DMS53 treated with DMSO at 0.1 percent for 48 hours (cell line): ENCODE measurements at regions not wholly inside any gene's neighbourhood (a gene's known extent, or its start where the extent isn't known, plus 50 kb on each side); places are given as distances from the start of the nearest gene placed in this dataset.
"Not testable (repeated sequence)": the region's sequence is repeated elsewhere in the genome, so short reads cannot be mapped to it uniquely, and the experiment has no call there.

Experiments
- DNase-seq: peaks from one replicate; lab custom pipeline; 2025; ENCODE audit not compliant: unreplicated experiment; lab: John Stamatoyannopoulos, UW

DNA sequence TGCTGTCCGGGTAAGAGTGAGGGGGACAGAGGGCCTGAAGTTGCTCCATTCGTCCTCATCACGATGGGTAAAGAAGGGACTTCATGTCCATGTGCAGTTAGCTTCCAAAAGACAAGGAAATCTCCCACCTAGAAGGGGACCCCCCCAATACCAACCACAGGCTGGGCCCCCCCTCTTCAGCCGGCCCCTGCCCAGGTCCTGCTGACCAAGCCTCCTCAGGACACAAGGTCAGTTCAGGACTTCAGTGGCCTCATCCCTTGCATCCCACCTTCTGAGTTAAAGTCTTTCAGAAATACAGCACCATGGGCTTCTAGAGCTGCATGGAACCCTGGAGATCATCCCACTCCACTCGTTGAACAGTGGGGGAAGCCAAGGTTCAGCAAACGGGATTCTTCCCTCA lies 115.4 kb upstream of the ERG start:
- DNase-seq: no peak

DNA sequence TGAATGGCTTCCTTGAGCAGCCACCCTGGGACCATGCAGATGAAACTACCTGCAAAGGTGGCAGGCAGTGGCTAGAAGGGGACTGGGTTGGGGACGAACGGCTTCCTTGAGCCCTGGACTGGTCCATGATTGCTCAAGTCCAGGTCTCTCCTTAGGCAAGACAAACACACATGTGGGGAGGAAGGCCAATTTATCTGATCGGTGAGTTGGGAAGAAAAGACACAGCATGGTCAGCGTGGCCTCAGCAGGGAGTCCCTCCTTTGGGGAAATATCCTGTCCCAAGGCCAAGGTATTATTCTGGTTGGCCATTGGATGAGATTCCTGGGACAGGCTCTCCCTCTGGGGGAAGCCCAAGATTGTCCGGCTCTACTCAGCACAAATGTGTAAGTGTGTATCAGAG lies 116.3 kb upstream of the ERG start:
- DNase-seq: no peak

DNA sequence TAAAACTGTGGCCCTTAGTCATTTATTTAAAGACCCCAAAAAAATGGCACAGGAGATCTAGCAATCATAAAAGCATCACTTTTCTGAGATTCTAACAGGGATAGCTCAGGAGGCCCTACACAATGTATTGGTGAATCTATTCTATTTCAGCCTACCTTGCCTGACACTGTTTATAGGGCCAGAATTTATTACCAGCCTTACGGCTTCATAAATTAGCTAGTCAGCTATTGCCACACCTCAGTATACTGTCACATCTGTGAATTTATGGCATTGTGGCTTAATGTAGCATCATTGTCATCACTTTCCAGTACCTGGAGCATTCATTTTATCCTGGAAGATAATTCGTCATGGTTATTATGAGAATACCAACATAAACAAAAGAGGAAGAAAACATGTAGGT lies 121.2 kb upstream of the ERG start:
- DNase-seq: no peak

DNA sequence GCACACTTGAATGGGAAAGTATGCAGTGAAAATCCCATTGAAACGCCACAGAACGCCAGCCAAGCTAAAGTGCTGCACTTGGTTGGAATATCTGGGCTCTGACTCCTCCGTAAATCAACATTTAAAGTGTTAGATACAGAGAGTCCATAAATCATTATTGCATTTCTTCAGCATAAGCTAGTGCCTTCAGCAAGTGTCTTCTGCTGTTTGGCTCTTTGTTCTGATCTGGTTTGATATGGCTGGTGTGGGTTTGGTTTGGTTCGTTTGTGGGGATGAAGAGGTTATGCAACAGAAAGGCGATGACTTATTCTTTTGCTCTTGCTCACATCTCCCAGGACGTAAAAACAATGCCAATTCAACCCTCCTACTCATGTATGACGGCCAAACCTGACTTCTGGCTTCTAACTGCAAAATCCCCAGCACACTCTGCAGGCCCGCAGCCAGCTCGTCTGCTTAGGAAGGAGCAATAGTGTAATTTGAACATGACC lies 121.8 kb upstream of the ERG start:
- no peak for DNase-seq

DNA sequence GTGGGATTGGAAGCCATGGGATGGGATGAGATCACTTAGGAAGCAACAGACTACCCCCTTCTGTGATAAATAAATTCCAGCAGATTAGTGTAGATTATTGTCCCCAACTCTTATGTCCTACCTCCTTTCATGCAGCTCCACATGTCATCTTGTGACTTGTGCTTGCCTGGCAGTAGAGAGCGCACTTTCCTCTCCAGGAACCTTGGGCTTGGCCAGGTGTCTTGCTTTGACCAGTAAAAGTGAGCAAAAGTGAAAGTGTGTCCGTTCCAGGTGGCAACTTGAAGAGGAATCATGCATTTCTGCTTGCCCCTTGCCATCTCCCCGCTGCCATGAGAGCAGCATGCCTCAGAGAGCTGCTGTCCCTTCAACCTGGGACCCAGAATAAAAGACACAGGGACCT lies 122.9 kb upstream of the ERG start:
- DNase-seq: no peak

DNA sequence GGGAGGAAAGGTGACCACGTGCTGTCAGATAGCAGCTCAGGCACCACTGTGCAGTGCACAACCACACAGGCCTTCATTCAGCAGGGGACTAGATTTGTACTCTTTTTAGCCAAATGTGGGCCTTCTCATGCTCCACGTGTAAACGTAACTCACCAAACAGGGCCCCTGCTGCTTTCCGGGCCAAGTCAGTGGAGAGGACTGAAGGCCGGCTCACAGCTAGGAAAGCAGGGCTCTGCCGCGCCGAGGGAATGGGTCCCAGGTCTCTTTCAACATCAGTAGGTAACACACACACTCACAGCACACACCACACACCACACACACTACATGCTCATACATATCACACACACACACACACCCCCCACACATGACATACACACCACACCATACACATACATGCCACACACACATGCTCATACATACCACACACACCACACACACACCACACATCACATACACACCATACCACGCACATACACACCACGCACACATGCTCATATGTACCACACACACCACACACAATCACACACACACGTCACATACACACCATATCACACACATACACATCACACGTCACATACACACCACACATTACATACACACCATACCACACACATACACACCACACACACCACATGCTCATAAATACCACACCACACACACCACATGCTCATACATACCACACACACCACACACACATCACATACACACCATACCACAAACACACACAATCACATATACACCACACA lies 124.0 kb upstream of the ERG start:
- no peak for DNase-seq

DNA sequence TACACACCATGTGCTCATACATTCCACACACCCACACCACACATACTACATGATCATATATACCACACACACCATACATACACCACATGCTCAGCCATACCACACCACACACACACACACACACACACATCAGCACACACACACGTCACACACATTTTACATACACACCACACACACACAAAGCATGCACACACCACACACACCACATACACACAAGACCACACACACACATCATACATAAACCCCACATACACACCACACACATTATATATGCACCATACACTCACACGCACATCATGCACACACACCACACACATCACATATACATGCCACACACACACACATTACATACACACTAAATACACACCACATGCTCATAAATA lies 124.5 kb upstream of the ERG start:
- no peak for DNase-seq

DNA sequence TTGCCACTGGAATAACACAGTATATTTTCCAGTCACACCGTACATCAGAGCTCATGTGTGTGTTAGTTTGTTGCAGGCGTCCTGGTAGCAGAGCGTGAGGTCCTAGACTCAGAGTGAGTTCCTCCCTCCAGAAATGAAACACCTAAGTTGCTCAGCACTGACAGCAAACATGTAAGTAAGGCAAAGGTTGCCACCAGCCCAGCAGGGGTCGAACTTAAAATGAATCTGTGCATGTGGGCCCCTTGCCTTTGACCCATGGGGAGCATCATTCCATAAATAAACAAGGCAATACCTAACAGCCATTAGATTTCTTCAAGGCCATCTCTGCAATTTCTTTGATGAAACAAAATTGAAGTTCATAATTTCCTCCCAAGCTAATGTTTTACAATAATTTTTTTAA lies 125.3 kb upstream of the ERG start:
- no peak for DNase-seq

DNA sequence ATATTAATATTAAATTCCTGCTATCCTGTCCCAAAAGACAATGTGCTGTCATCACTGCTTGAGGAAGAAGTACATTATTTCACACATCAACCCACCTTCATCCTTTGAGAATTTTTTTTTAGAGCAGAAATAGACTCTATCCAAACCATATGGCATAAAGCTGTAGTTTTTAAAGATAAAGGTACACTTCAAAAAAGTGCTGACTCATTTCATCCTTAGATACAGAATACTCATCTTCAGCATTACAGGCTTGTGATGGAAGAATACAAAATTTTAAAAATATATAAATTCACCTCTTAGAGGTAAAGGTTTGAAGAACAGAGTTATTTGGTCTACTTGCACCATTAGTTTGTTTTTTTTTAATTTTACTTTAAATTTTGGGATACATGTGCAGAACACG lies 126.7 kb upstream of the ERG start:
- DNase-seq: no peak

DNA sequence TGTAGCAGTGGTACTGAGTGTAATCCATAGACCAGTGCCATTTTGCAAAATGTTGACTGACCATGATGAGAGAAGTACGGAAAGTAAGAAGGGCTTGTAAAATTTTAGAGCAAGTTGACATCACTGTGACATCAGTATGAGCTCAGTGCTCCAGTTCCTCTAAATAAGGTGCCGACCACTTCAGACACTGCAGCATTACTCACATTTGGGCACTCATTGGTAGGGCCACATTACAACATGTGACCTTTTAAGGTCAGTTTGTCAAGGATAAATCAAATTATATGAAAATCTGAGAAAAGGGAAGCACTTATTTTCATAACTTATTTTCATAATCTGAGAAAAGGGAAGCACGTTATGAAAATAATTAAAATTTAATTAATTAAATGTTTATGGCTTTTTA lies 128.0 kb upstream of the ERG start:
- DNase-seq: no peak

DNA sequence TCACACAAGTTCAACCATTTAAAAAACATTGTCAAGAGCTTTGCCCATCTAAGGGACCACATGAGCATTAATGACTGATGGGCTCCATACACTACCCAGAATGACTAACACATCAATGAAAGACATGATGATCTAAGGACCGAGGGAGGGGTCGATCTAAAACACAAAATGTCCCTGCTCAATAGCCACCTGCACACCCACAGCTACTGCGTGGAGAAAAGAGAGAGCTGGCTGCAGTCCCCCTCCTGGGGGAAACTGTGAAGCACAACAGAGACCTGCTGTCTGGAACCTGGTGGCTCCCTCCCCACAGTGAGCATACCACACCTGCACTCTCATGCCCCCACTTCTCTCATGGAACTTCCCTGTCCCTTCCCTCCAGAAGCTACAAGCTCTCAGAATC lies 130.1 kb upstream of the ERG start:
- DNase-seq: no peak

DNA sequence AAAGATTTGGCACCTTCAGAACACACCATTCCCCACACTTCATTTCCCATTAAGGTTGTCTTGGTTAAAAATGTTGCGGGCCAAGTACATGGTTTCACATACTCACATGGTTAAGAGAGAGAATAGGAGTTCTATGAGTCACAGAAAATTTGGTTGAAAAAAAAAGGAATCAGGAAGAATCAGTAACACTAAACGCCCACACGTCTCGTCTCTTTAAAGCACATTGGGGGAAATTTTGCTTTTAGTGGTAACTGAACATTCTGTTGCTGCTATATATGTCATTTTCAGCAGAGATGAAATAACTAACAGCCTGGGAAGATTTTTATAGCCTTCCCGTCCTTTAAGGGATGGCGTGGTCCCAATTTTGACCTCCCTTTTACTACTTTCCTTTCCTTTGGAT lies 132.9 kb upstream of the ERG start:
- DNase-seq: no peak

DNA sequence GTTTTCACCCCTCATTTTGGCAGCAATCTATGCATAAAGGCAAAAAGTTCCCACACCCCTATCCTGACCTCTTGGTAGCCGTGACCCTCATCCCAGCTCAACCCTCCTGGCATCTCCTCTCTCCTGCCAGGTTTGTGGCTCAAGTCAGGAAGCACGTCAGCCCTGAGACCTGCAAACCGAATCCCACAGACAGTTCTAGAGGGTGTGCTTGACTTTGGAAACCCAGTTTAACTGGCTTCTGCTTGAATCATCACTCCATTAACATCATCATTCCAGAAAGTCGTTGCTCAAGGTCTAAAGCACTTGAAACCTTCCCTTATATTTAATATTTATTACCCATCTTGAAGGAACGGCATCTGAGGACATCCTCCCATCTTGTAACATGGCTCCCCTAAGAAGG lies 133.4 kb upstream of the ERG start:
- no peak for DNase-seq

DNA sequence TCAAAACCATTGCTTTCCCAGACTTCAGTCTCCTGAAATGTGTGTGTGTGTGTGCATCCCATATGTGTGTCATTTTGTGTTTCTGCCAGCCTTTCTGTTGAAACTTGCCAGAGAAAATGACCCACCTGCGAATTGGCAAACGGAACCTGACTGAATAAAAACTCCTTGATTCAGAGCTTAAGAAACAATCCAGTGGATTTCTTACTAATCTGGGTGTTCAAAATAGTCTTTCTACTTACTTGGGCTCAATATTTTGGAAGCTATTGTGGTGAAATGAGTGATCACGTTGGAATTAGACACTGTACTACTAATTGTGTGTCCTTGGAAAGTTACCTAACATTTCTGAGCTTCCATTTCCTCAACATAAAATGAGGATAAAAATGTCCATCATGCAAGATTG lies 138.9 kb upstream of the ERG start:
- DNase-seq: no peak

DNA sequence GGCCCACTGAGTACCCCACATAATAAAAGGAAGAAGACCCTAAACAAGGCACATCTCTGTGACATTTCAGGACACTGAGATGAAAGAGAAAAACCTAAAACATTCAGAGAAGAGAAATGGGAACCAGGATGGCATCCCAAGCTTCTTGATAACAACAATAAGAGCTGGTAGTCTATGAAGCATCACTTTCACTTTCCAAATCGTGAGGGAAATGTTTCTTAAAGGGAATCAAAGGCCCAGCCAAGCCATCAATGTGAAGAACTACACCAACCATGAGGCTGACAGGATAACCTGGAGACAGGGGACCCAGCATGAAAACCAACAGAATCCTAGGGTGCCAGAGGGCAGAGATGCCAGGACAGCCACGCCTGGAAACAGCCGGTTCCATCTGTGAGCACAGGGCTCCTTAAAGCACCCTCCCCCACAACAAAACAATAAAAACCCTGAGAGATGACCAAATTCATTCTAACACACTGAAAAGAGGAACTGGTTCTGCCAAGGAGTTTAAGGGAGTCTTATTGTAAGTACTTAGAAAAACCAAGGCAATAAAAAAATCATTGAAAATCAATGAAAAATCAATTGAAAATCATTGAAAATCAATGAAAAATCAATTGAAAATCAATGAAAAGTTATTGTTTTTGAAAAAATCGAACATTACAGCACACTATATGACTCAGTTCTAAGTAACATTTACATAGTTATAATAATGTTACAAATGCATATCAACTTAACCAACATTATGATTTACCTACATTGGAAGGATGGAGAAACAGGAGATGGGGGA lies 141.5 kb upstream of the ERG start:
- DNase-seq: no peak

DNA sequence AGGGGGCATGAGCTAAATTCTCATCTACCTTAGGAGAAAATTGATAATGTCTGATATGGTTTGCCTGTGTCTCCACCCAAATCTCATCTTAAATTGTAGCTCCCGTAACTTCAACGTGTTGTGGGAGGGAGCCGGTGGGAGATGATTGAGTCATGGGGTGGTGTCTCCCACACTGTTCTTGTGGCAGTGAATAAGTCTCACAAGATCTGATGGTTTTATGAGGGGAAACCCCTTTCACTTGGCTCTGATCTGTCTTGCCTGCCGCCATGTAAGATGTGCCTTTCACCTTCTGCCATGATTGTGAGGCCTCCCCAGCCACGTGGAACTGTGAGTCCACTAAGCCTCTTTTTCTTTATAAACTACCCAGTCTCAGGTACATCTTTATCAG lies 142.1 kb upstream of the ERG start:
- DNase-seq: not testable (repeated sequence)

DNA sequence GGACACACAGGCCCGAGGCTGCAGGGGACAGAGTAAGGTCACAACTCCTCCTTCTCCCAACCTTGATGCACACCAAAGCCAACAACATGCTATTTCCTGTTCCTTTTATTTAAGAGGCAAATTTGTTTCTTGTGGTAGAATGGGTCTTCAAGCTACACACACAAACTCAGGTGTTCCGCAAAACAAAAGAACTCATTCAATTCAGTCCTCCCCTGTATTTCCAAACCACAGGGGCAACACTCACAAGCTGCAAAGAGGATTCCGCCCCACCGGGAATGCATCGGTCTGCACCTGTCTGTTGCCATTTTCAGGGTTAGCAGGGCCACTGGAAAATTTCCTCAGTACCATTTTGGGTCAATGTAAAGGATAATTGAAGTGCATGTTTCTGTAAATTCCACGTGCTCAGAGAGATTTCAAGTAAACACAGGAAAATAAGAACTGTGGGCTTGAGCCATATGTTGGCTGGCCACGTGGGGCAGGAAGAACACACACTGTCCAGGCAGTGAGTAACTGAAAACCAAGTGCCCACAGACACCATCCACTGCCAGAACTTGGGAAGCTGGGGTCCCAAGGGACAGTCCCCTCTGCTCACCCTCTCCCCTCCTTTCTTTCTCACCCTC lies 145.2 kb upstream of the ERG start:
- no peak for DNase-seq

DNA sequence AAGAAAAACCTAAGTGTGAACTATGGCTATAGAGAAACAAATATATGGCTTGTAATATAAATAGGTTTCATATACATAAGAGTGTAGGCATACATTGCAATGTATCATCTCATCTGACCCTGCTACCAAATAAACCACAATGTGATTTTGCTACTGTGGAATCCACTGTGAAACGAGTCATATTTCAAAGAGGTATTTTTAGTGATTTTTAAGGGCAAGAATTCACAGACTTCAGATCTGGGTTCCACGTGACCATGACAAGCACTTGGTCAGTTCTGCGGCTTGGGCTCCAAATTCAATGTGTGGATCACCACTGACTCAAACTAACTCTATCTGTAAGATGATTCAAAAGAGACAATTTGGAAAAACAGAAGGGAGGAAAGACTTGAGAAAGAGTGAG lies 147.0 kb upstream of the ERG start:
- no peak for DNase-seq

DNA sequence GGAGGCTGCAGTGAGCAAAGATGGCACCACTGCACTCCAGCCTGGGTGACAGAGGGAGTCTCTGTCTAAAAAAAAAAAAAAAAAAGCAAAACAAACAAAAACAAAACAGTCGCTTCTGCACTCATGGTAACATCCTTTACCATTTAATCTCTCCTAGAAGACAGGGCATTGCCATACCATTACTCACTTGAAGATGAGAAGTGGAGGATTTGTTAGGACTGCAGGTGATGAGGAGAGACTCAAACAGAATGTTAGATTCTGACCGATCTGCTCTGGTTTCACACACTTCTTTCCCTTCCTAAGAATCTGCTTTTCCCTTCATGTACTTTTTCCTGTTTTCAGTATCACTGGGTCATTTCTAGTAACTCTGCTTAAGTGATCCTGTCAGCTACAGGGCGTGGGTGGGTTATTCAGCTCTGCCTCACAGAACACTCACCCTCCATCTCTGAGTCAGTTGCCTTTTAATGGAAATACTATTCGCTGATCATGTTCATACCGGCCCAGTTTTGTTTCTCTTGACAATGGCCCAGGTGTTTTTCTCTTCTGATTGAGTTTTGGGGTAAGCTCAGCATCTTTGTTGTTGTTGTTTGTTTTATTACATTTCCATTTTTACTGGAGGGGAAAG lies 148.0 kb upstream of the ERG start:
- no peak for DNase-seq

DNA sequence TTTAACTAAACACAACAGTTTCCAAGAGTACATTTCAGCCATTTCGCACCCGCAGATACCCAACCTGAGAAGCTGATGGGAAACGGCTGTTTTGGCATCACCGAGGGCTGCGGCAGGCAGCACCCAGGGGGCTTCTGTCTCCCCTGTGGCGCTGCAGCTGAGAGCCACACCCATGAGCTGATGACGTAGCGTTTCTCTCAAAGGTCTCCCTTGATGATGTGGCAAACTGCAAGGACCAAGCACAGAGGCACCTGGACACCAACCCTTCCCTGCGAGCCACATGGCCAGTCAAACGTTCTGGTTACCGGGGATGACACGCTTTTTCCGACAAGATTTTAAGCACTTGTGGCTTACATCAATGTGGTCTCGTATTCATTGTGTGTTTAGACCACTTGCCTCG lies 150.8 kb upstream of the ERG start:
- DNase-seq: no peak

DNA sequence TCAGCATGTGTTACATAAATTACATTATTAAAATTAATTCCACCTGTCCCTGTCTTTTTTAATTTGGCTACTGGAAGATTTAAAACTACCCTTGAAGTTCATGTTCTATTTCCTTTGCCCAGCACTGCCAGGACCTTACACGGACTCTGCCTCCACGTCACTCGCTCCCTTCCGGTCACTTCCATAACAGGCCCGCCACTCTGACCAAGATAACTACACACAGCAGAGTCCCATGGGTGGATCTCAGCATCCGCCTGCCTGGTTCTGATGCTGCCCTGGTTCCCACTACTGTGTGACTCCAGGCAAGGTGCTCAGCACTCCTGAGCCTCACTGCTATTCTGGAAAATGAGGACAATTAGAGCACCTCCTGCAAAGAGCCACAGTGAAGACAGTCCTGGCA lies 153.3 kb upstream of the ERG start:
- DNase-seq: no peak

DNA sequence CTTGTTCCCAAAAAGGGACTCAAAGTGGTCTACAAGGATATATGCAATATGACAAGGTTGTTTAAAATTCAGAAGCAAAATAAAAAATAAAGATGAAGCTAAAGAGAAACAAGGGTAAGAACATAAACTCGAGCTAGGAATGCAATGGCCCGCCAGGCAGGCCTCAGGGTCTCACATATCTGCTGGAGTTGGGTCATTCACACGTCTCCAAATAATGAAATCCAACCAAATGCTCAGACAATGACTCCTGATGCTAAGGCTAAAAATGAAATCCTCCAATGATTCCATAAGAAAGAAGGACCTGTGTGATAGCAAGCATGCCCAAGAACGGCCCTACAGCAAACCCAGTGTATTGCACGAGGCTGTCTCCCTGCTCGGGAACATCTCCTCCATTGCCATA lies 153.3 kb upstream of the ETS2 start:
- DNase-seq: no peak
